ENCODE measurements at regions not wholly inside any gene's neighbourhood (a gene's known extent, or its start where the extent isn't known, plus 50 kb on each side); places are given as distances from the start of the nearest gene placed in this dataset.
"Not testable (repeated sequence)": the region's sequence is repeated elsewhere in the genome, so short reads cannot be mapped to it uniquely, and the experiment has no call there.

DNA sequence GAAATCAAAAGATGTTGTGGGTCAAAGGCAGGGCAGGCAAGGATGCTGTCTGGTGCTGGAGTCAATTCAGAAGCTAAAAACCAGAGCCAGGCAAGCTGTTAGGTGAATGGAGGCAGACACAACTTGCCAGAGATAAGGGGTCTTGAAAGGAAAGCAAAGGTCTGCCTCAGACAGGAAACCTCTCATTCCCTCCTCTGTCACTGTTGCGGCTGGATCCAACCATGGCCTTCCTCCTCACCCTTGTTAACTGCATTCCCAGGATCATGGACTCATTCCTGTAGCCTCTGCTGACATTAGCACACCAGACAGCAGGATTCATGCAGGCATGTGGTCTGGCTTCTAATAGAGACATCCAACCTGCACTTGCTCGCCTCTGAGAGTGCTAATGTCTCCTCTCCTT lies 186.7 kb upstream of the HS3ST3A1 start:
- no peak for DNase-seq

DNA sequence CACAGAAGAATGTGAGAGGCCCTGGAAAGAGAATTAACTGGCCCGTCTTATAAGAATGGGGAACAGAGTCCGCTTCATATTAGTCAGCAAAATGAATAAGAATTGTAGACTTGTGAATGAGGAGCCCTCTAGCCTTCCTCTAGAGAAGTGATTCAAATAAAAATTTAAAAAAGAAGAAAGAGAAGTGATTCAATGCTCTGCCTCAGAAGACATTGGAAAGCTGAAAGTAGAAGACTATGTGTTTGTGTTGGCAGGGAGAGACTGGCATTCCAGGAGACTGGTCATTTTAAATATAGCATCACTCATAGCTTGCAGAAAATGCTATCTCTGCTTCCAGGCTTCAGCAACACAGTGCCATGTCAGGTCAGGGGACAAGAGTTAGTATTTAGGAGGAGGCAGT lies 190.6 kb upstream of the HS3ST3A1 start:
- no peak for DNase-seq

DNA sequence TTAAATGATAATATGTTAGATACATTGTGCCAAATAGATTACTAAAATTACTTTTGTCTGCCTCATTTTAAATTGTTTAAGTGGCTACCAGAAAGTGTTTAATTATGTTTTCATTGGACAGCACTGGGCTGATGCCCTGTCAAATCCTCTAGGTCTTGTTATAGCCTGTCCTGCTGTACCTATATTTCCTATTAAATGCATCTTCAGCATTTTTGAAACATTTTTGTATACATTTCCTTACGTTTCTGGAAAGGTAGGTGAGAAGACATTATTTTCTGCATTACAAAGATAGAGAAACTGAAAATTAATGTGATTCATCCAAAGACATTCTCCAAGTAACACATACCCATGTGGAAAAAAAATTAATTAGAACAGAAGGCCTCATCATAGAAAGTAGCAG lies 192.2 kb upstream of the HS3ST3A1 start:
- no peak for DNase-seq

DNA sequence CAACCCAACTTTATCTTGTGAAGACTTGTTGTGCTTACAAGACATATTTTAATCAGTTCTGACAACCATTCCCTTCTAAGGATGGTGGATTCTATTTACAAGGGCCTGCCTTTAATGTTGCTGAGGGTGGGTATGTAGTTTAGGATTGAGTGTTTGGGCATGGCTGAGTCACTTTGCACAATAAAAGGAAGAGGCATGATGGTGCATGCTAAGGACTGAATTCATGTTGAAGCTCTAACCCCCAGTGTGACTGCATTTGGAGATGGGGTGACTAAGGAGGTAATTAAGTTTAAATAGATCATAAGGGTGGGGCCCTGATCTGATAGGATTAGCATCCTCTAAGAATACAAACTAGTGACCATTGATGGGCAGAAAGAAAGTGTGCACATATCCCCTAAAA lies 196.1 kb upstream of the HS3ST3A1 start:
- DNase-seq: no peak

DNA sequence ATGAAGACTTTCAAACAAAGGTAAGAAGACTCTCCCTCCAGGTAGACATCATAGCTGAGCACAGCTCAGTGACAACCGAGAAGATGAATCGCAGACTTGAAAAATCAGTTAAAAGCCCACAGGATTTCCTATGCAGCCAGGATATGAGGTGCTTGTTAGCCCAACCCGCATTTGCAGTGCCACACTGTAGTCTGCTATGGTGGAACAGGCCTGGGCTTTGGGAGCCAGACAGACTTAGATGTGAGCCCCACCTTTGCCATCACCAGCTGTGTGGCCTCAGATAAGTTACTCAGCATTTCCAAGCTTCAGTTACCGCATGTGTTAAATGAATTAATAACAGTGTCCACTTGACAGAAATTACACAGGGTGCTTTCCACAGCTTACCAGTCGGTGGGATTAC lies 204.4 kb upstream of the HS3ST3A1 start:
- DNase-seq: no peak

DNA sequence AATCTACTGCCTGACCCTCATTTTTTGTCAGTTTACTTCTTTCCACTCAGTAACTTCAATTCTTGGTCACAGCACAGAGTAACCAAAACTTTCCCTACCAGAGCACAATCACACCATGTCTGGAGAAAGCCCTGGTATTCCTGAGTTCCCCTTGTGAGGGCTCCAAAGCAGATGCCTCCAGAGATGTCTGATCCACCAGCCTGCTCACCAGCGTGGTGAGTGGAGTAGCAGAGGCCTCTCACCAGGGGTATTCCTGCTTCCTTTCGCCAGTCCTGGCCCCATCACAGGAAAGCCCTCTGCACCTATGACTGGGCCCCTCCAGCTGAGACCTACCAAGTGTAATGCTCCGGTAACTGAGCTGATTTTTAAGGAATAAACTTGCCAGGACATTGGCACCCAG lies 205.4 kb upstream of the HS3ST3A1 start:
- DNase-seq: no peak

DNA sequence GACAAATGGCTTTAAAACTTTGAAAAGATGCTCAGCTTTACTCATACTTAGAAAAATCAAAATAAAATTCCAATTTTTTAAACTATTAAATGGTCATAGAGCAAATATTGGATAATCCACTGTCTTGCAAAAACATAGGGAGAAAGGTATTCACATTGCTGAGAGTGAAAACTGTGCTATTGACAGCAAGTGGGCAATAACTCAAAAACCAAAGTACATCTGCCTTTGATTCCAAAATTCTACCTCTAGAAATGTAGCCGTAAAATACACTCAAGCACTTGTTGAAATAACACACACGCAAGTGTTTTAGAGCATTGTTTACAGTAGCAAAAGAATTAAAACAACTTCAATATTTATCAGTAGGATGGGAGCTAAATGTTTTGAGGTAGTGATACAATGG lies 210.6 kb upstream of the HS3ST3A1 start:
- no peak for DNase-seq

DNA sequence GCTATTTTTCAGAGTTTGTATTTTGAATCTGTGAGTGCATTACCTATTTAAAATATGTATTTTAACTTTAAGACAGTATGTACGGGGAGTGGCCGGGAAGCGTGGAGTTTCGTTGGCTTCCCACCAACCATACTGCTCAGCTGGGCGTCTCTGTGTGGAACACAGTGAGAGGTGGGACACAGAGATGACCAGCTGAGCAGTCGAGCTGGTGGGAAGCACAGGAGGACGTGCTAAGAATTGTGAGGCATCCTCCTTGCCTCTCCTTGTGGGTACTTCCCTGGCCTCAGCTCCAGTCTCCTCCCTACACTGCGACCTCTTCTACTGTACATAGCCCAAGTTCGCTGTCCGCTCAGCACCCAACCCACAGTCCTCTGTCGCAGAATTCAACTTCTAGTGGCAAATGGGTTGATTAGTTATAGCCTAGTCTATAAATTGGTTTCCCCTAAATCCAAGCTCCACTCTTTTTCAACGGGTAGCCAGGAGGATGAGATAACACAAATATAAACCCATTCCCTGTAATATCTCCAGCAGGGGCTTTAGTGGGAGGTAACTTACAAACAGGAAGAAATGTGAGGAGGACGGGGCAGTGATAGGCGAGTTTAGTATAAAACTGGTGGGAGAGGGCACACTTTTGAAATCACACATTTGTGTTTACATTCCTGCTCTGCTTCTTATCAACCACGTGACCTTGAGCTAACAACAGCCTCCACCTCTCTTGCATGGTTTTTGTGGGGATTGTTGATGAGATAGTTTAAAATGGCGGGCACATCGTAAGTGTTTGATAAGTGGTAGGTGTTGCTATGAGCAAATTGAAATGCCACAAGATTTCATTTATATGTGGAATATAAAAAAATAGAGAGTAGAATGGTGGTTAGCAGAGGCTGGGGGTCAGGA lies 211.9 kb upstream of the HS3ST3A1 start:
- no peak for DNase-seq

DNA sequence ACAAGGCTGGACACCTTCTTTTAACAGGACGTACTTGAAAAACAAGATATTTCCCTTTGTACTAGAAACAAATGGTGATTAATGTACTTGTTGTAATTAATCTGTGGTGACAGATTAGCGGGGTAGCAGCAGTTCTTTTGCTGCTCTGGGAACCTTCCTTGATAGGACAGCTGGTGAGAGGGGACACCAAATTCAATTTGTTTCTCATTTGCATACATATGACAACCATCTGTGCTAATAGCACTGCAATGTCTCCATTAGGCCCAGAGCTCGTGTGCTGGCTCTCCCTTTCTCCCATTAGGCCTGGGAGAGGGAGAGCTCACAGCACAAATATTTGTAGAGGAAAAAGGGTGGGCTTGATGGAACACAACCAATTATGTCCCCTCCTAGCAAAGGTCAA lies 221.0 kb upstream of the HS3ST3A1 start:
- DNase-seq: no peak

DNA sequence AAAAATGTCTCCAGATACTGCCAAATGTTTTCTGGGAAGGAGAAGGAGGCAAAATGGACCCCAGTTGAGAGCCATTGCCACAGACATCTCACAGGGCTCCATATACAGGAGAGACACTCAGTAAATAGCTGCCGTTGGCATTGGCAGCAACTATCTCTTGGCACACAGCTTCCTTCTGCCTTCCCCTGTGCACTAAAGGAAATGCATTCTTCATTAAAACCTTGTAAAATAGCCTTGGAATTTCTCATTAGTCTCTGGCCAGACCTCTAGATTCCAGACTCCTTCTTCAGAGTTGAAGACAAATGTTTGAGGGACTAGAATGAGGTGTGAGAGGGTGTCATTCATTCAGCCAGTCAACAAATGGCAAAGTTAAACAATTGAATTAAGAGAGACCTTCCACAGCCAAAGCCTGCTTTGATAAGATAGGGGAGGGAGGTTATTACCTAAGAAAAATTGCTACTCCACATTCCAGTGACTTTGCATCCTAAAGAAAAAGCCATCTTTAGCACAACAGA lies 223.9 kb upstream of the HS3ST3A1 start:
- DNase-seq: no peak

DNA sequence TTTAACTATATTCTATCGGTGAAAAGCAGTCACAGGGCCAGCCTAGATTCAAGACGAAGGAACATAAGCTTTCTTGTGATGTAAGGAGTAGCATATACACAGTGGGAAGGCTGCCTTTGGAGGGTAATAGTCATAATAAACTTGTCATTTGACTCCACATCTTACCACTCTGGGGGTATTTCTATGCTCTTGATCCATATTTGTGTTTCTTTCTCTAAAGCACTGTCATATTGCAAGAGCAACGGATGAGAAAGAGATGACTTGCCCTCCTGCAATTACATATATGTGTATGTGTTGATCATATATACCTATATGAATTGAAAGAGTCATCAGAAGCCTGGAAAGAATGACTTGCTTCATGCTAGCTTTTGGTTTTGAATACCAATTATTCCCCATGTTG lies 225.4 kb upstream of the HS3ST3A1 start:
- DNase-seq: no peak

DNA sequence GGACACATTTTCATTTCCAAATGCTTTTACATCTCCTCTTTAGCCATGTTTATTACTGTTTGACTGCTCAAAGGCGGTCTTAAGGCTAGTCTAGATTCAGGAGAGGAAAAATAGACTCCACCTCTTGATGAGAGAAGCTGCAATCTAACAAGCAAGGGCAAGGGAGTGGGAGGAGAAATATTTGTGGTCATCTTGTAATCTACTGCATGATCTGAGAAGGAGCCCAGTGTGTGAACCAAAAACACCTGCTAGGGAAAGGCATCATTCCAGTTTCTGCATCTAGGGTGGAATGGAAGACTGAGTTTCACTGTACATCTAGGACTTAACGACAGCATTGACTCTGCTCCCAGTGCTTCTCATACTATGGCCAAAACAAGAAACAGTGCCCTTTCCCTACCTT lies 232.2 kb upstream of the HS3ST3A1 start:
- DNase-seq: no peak

DNA sequence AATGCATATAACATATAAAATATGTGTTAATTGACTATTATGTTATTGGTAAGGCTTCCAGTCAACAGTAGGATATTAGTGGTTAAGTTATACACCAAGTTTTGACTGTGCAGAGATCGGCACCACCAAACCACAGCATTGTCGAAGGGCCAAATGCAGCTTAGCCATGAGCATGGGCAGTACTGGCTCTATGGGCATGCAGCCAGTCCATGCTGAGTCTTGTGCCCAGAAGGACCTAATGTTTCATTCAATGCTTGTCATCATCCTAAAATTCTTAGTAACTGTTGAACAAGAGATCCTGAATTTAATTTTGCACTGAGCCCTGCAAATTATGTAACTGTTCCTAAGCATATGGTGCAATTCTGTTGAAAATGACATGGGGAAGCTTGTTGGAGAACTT lies 233.4 kb upstream of the HS3ST3A1 start:
- no peak for DNase-seq

DNA sequence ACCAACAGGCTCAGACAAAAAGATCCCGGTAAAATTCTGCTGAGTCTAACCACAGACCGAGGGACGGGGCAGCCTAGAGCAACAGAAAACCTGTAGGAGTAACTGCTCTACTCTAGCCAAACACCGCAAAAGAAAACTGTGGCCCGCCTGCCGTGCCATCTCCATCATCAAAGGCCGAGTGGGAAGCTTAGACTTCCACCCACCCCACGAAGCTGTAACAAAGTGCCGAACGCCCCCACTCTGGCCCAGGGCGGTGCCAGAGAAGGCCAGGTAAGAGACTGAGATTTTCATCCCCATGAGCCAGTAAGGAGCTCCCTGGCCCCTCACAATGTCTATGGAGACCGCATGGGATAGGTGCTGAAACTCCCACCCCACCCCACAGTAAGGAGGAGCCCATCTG lies 231.9 kb upstream of the COX10 start:
- DNase-seq: no peak

DNA sequence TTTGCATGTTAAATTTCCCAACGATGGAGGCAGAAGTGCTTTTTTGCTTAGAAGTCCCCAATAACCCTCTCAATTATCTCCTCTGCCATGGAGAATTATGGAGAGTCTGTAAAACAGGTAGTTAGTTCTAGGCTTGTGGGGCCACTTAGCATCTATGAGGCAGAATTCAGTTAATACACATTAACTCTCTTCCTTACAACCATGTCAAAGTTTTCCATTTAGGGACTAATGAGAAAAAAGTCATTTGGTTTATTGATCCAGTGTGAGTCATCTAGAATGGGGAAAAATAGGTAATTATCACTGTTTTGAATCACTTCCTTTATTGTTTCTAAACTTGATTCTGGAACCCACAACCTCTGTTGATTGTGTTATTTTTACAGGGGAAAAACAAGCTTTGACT lies 229.1 kb upstream of the COX10 start:
- no peak for DNase-seq

DNA sequence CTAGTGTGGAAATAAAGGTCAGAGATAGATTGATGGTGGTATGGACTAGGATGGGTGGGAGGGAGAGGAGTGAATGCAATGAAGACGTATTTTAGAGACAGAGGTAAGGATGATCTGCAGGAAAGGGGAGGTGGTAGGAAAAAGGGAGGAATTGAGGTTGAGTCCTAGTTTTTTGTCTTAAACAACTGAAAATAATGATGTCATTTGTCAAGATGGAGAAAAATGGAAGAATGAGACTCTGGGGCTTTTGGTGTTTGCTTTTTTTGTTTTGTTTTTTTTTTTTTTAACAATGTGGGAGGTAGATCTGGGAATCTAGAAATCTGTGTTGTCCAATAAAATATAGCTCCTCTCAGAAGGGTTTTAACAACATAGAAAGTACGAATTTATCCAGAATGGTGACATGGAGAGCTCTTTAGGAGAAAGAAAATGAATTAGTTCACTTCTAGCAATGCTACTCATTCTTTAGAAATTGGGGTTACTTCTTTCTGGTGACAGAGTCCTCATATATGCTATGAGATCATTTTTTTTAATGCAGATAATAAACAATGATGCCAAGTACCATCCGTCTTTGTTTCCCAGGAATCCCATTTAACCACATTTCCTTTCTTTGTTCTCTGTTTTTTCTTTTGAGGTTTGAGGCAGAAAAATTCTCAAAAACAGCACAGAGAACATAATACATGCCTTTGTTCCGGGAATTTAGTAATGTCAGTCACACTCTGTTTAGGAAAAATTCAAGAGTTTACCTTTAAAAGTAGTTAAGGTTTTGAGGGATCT lies 225.3 kb upstream of the COX10 start:
- no peak for DNase-seq

DNA sequence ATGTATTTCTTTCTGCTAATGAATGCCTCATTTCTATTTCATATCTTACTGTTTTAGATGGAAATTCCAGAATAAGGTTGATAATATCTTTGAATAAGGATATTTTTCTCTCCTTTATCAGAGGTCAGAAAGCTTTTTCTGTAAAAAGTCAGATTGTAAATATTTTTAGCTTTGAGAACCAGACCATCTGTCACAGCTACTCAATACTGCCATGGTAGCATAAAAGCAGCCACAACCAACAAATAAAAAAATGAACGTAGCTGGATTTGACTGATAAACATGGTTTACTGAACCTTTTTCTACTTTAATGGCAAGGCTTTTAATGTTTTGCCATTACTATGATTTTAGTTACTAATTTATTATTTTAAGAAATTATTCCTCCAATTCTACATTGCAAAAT lies 217.4 kb upstream of the COX10 start:
- no peak for DNase-seq

DNA sequence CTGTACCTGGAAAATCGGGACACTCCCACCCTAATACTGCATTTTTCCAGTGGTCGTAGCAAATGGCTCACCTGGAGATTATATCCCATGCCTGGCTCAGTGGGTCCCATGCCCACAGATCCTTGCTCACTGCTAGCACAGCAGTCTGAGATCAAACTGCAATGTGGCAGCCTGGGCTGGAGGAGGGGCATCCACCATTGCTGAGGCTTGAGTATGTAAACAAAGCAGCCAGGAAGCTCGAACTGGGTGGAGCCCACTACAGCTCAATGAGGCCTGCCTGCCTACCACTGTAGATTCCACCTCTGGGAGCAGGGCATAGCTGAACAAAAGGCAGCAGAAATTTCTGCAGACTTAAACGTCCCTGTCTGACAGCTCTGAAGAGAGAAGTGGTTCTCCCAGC lies 213.6 kb upstream of the COX10 start:
- DNase-seq: not testable (repeated sequence)

DNA sequence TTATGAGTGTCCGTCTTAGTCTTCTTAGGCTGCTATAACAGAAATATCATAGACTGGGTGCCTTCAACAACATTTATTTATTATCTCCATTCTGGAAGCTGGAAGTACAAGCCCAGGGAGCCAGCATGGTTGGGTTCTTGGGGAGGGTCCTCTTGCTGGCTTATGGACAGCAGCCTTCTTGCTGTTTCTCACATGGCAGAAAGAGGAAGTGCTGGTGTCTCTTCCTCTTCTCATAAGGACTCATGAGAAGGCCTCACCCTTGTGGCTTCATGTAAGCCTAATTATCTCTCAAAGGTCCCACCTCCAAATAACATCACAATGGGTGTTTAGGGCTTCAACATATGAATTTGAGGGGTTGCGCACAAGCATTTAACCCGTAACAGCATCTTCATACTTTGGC lies 207.0 kb upstream of the COX10 start:
- no peak for DNase-seq

DNA sequence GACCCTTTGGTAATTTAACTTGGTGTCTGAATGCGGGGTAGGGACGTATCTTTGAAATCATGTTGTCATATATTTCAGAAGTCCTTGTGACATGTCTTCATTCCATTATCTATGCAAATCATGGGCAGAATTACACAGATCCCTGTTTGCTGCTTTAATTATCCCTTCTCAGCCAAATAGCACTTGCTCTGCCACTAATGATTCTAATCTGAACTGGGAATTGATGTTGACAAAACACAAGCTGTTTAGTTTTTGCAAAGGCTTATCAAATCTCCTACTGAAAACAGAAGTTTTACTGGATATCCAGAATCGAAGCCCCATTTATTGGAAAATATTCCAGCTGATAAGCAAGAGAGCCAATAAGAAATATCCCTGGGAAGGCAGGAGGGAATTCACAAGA lies 205.9 kb upstream of the COX10 start:
- no peak for DNase-seq

DNA sequence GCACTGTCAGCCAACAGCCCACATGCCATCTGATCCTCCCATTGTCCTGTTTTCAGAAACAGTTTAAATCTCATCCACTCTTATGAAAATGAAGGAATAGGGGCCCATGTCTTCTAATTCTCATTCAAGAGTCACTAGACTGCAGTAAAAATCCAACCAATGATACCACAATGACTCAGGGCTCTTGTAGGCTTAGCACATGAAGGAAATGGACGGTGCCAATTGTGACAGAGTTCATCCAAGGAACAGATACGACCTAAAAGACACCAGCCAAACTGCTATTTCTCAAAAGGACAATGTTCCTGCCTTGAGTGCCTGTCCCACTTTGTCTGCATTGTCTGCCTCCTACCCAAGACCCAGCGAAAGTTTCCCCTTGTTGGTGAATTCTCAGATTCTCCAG lies 204.8 kb upstream of the COX10 start:
- DNase-seq: no peak

DNA sequence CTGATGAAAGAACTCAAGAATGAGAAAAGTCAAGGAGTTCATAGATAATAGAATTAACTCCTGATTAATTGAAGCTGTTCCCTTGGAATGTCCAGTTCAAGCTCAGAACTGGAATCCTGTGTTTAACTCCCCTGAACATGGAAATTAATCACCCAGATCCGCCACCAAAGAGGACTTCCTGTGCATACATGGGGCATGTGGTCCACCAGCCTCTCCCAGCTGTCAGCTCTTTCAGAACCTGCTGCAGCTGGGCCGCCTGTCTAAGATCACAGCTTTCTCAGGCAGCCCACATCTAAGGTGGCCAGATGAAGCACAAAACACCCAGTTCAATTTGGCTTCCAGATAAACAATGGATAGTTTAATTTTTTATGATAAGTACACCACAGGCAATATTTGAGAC lies 203.7 kb upstream of the COX10 start:
- no peak for DNase-seq

DNA sequence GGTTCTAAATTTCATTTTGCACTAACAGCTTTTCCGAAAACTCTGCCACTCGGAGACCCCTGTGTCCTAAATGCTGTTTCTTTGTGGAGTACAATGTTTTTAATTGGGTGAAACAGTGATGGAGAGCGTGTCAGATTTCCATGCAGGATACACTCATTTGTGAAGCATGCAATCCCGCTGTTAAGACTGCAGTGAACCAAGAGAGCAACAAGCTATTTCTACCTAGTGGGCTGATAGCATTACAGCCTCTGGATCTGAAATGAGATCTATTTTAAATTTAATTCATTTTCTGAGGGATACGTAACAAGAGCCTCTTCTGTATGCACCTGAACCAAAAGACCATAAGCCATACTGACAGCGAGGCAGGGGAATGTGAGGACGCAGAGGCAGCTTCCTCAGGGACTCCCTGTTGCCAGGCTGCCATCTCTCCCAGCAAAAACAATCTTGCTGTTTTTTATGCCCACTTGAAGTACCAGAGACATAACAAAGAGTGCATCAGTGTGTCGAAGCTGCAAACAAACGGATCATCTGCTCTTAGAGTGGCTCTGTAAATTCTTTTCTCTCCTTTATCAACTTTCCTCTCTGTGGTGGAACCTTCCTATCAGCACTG lies 199.9 kb upstream of the COX10 start:
- no peak for DNase-seq

DNA sequence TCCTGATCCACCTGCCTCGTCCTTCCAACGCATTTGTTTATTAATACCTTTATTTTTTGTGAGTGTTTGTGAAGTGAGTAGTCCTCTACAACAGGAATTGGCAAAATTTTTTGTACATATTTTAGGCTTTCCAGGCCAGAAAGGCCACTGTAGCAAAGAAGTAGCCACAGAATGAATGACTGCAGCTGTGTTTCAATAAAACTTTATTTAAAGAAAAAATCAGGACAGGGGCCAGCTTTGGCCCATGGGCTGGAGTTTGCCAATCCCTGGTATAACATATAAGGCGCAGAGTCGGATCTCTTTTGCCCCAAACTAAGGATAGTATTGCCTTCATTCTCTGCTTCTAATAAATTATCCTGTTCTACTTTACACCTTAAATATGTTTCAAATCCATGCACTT lies 198.0 kb upstream of the COX10 start:
- no peak for DNase-seq

Data from CD4-positive, alpha-beta T cell treated with Interleukin-21 for 1 hour (primary cell).